ENCODE measurements at regions not wholly inside any gene's neighbourhood (a gene's known extent, or its start where the extent isn't known, plus 50 kb on each side); places are given as distances from the start of the nearest gene placed in this dataset.

DNA sequence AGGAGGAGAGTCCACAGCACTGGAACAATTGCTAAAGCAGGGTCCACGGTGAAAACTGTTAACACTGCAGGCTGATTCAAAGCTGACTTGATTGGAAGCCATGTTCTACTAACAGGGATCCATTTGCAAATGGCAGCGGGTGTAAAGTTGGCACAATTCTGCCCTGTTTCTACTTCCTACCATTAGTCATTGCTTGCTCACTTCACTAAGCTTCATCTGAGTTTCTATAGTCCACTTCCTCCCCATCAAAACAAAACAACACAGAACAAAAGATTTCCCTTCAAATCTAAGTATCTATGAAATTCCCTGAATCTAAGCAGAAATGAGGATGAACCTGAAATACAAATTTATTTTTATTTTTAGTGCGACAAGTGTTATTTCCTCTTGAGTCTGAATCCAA is 187.4 kb upstream of the SOX11 start:
- TF ChIP-seq, protein P1, sequence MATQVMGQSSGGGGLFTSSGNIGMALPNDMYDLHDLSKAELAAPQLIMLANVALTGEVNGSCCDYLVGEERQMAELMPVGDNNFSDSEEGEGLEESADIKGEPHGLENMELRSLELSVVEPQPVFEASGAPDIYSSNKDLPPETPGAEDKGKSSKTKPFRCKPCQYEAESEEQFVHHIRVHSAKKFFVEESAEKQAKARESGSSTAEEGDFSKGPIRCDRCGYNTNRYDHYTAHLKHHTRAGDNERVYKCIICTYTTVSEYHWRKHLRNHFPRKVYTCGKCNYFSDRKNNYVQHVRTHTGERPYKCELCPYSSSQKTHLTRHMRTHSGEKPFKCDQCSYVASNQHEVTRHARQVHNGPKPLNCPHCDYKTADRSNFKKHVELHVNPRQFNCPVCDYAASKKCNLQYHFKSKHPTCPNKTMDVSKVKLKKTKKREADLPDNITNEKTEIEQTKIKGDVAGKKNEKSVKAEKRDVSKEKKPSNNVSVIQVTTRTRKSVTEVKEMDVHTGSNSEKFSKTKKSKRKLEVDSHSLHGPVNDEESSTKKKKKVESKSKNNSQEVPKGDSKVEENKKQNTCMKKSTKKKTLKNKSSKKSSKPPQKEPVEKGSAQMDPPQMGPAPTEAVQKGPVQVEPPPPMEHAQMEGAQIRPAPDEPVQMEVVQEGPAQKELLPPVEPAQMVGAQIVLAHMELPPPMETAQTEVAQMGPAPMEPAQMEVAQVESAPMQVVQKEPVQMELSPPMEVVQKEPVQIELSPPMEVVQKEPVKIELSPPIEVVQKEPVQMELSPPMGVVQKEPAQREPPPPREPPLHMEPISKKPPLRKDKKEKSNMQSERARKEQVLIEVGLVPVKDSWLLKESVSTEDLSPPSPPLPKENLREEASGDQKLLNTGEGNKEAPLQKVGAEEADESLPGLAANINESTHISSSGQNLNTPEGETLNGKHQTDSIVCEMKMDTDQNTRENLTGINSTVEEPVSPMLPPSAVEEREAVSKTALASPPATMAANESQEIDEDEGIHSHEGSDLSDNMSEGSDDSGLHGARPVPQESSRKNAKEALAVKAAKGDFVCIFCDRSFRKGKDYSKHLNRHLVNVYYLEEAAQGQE (IDR thresholded peaks at IDR 0.05; ENCODE audit: insufficient read depth in 1 of 2, low read depth in 2 of 2, low read length in 2 of 2): no peak
- no peak for TF ChIP-seq POLR2AphosphoS5 (IDR thresholded peaks at IDR 0.05; ENCODE audit: low read depth, low read length)
